IPS-15b (cell line): ENCODE measurements at regions not wholly inside any gene's neighbourhood (a gene's known extent, or its start where the extent isn't known, plus 50 kb on each side); places are given as distances from the start of the nearest gene placed in this dataset.

ENCODE experiments used
- H3K27me3 ChIP-seq: one replicate; pipeline ENCODE4 v1.6.1; 2013; ENCODE audit warnings: low read length; ENCODE audit not compliant: control insufficient read depth, insufficient read depth
- H3K36me3 ChIP-seq: one replicate; pipeline ENCODE4 v1.6.1; 2013; ENCODE audit warnings: low read length; ENCODE audit not compliant: control insufficient read depth, insufficient read depth
- H3K4me1 ChIP-seq: one replicate; pipeline ENCODE4 v1.6.1; 2013; ENCODE audit warnings: mild to moderate bottlenecking, low read length; ENCODE audit not compliant: control insufficient read depth, insufficient read depth
- H3K4me3 ChIP-seq: one replicate; pipeline ENCODE4 v1.5.1; 2013; ENCODE audit warnings: low read depth, low read length
- H3K9ac ChIP-seq: one replicate; pipeline ENCODE4 v1.6.1; 2013; ENCODE audit warnings: low read depth, mild to moderate bottlenecking, low read length
- H3K9me3 ChIP-seq: one replicate; pipeline ENCODE4 v1.6.1; 2013; ENCODE audit warnings: mild to moderate bottlenecking, low read length; ENCODE audit not compliant: control insufficient read depth, insufficient read depth

DNA sequence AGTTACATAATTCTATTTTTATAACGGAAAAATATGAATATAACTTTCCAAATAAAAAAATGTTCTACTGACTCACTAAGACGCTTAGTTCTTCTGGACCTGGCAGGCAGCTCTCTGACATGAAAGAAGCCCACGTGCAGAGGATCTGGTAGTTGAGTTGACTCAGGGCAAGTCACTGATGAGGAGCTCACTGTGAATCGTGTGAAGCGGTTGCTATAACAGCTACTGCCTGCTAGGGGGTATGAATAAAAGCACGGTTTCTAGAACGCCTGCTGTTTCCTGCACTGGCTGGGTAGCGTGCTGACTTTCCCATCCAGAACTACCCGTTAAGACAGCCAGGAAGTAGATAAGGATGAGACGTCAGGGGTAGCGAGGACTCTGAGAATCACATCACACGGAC, 54.7 kb upstream of the WASF3 start:
- no peak overlapping the region for H3K9ac ChIP-seq
- H3K4me3 ChIP-seq: no peak overlapping the region
- H3K27me3 ChIP-seq: no peaks in the 10 kb centered on the region
- H3K9me3 ChIP-seq: no peaks in the 10 kb centered on the region
- H3K36me3 ChIP-seq: no peaks in the 10 kb centered on the region
- no peaks in the 10 kb centered on the region for H3K4me1 ChIP-seq

GRCh38 chr13:26503826-26504594, 53.5 kb upstream of the WASF3 start:
- no peak overlapping the region for H3K9ac ChIP-seq
- no peaks in the 10 kb centered on the region for H3K36me3 ChIP-seq
- peaks cover 5% of the 10 kb centered on the region for H3K9me3 ChIP-seq

More at GRCh38 chr13:26503826-26504594, 53.5 kb upstream of the WASF3 start:
- Histone ChIP-seq H3K4me1 (no peaks in the 10 kb centered on the region), H3K4me3 (no peak overlapping the region), H3K27me3 (no peaks in the 10 kb centered on the region)
